ENCODE measurements at regions not wholly inside any gene's neighbourhood (a gene's known extent, or its start where the extent isn't known, plus 50 kb on each side); places are given as distances from the start of the nearest gene placed in this dataset.
"Not testable (repeated sequence)": the region's sequence is repeated elsewhere in the genome, so short reads cannot be mapped to it uniquely, and the experiment has no call there.

GRCh38 chr14:105659935-105660527 is 133.6 kb downstream of the TMEM121 start:
- DNase-seq (ENCODE audit: low read depth) = no peak

- DNase-seq (ENCODE audit: low read depth) = no peak
Observed at GRCh38 chr14:105660816-105661531, 134.6 kb downstream of the TMEM121 start.

GRCh38 chr14:105662043-105662442 is 135.7 kb downstream of the TMEM121 start:
- DNase-seq (ENCODE audit: low read depth) = not testable (repeated sequence)

GRCh38 chr14:105662592-105662991 is 136.2 kb downstream of the TMEM121 start:
- DNase-seq (ENCODE audit: low read depth) = not testable (repeated sequence)

GRCh38 chr14:105663323-105663722 is 136.9 kb downstream of the TMEM121 start:
- DNase-seq (ENCODE audit: low read depth) = not testable (repeated sequence)

GRCh38 chr14:105663818-105664596 is 137.6 kb downstream of the TMEM121 start:
- not testable (repeated sequence) for DNase-seq (ENCODE audit: low read depth)

- DNase-seq (ENCODE audit: low read depth) = no peak
Observed at GRCh38 chr14:105664691-105665090, 138.3 kb downstream of the TMEM121 start.

- no peak for DNase-seq (ENCODE audit: low read depth)
Observed at GRCh38 chr14:105665247-105665950, 139.0 kb downstream of the TMEM121 start.

- DNase-seq (ENCODE audit: low read depth) = no peak
Observed at GRCh38 chr14:105665951-105666277, 139.5 kb downstream of the TMEM121 start.

GRCh38 chr14:105666420-105666819 is 140.0 kb downstream of the TMEM121 start:
- DNase-seq (ENCODE audit: low read depth) = no peak

- not testable (repeated sequence) for DNase-seq (ENCODE audit: low read depth)
Observed at GRCh38 chr14:105666991-105667662, 140.7 kb downstream of the TMEM121 start.

- not testable (repeated sequence) for DNase-seq (ENCODE audit: low read depth)
Observed at GRCh38 chr14:105667663-105668020, 141.3 kb downstream of the TMEM121 start.

- not testable (repeated sequence) for DNase-seq (ENCODE audit: low read depth)
Observed at GRCh38 chr14:105668021-105668420, 141.6 kb downstream of the TMEM121 start.

- not testable (repeated sequence) for DNase-seq (ENCODE audit: low read depth)
Observed at GRCh38 chr14:105668471-105669230, 142.3 kb downstream of the TMEM121 start.

- DNase-seq (ENCODE audit: low read depth) = not testable (repeated sequence)
Observed at GRCh38 chr14:105669231-105669610, 142.8 kb downstream of the TMEM121 start.

GRCh38 chr14:105669646-105670045 is 143.3 kb downstream of the TMEM121 start:
- DNase-seq (ENCODE audit: low read depth) = not testable (repeated sequence)

- DNase-seq (ENCODE audit: low read depth) = not testable (repeated sequence)
Observed at GRCh38 chr14:105672450-105673200, 146.2 kb downstream of the TMEM121 start.

GRCh38 chr14:105675433-105675832 is 149.1 kb downstream of the TMEM121 start:
- DNase-seq (ENCODE audit: low read depth) = not testable (repeated sequence)

GRCh38 chr14:105675905-105676670 is 149.7 kb downstream of the TMEM121 start:
- not testable (repeated sequence) for DNase-seq (ENCODE audit: low read depth)
